Loucy (cell line): ENCODE measurements at regions not wholly inside any gene's neighbourhood (a gene's known extent, or its start where the extent isn't known, plus 50 kb on each side); places are given as distances from the start of the nearest gene placed in this dataset.

Experiments
- EZH2phosphoT487 ChIP-seq: fragments of 200-600 bp; IDR thresholded peaks from 2 replicates; pipeline ENCODE4 v1.6.1; 2018; ENCODE audit warnings: antibody characterized with exemption, mild to moderate bottlenecking, moderate library complexity, borderline replicate concordance
- TF ChIP-seq, protein P1 (sequence below): fragments of 200-600 bp; sonication (generic); conservative IDR thresholded peaks from 2 replicates; pipeline ENCODE4 v1.5.1; 2014; ENCODE audit warnings: mild to moderate bottlenecking, antibody characterized with exemption, low read length

DNA sequence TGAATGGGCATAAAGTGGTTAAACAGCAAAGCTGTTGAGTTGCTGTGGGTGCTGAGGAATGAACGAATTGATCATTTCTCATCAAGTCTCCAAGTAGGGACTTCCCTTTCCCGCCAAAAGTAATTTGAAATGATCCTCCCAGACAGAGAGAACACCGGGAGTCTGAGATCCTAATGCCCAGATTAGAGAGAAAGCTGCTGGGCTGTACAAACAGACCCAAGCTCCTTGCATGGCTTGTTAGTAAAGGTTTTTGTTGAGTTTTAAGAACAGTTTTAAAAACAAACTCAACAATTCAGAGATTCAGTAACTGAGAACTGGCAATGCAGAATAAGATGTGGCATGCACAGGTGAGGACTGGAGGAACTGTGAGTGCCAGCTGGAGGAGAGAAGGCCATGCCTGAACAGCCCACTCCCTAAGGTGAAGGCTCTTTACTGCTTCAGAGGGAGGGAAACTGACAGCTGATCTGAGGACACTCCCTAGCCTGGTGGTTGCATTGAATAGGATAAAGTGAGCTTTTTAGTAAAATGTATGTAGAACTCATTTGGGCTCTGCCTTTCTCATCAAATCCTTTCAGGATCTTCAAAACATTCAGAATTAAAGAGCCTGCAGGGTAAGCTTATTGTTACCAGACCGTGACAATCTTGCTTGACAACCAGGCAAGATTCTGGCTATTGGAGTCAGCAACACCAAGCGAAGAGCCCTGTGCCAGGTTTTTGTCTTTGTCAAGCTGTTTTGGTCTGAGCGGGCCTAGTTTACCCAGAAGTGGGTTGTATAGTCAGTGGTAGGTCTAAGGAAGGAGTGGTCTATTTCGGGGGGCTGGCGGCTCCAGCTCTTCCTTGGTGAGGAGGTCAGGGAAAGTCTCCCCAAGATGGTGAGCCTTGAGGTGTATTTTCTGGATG is 63.2 kb upstream of the IGFBP5 start:
- TF ChIP-seq, protein P1, sequence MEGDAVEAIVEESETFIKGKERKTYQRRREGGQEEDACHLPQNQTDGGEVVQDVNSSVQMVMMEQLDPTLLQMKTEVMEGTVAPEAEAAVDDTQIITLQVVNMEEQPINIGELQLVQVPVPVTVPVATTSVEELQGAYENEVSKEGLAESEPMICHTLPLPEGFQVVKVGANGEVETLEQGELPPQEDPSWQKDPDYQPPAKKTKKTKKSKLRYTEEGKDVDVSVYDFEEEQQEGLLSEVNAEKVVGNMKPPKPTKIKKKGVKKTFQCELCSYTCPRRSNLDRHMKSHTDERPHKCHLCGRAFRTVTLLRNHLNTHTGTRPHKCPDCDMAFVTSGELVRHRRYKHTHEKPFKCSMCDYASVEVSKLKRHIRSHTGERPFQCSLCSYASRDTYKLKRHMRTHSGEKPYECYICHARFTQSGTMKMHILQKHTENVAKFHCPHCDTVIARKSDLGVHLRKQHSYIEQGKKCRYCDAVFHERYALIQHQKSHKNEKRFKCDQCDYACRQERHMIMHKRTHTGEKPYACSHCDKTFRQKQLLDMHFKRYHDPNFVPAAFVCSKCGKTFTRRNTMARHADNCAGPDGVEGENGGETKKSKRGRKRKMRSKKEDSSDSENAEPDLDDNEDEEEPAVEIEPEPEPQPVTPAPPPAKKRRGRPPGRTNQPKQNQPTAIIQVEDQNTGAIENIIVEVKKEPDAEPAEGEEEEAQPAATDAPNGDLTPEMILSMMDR: no peak
- TF ChIP-seq EZH2phosphoT487: no peak
